ENCODE measurements at regions not wholly inside any gene's neighbourhood (a gene's known extent, or its start where the extent isn't known, plus 50 kb on each side); places are given as distances from the start of the nearest gene placed in this dataset.

GRCh38 chr13:74708629-74709028, 574.4 kb upstream of the KLF12 start:
- FAIRE-seq: no peak
- TF ChIP-seq BRCA1 (IDR thresholded peaks at IDR 0.05; ENCODE audit: low read depth, low read length): no peak
- no peak for TF ChIP-seq RFX5 (IDR thresholded peaks at IDR 0.05; ENCODE audit: low read depth, low read length)
- TF ChIP-seq ZNF622 (IDR thresholded peaks at IDR 0.05): no peak
- TF ChIP-seq PBX3 (IDR thresholded peaks at IDR 0.05; ENCODE audit: insufficient replicate concordance, low read depth, low read length): no peak
- TF ChIP-seq FOXK2 (IDR thresholded peaks at IDR 0.05): no peak
- no peak for TF ChIP-seq BCL3 (IDR thresholded peaks at IDR 0.05; ENCODE audit: borderline replicate concordance, insufficient read depth, low read depth, low read length, poor library complexity, severe bottlenecking)
- no peak for TF ChIP-seq ATF2 (IDR thresholded peaks at IDR 0.05; ENCODE audit: low read length)
- no peak for TF ChIP-seq STAT3 (IDR thresholded peaks at IDR 0.05; ENCODE audit: low read depth, low read length)
- TF ChIP-seq SREBF2 (IDR thresholded peaks at IDR 0.05; ENCODE audit: low read length): no peak
- no peak for TF ChIP-seq RELB (IDR thresholded peaks at IDR 0.05; ENCODE audit: low read depth)
- TF ChIP-seq ZBTB33 (IDR thresholded peaks at IDR 0.05): no peak
- no peak overlapping the region for H2AFZ ChIP-seq (ENCODE audit: control insufficient read depth, low read depth, low read length)
- ChIA-PET CTCF (interaction anchor here (0.8 kb wide), 1 partner anchor 422 kb away, joined by 3 read pairs; no protein-coding TSS in a partner anchor), RAD21 (ENCODE audit: unreplicated experiment) (no interaction called here), POLR2A (no interaction called here), SMC1A (ENCODE audit: uncharacterized antibody, unreplicated experiment) (no interaction called here)
- in situ Hi-C loops (cut with MboI) (no loop called here), intact Hi-C loops (cut with micrococcal nuclease; ENCODE audit: unreplicated experiment) (no loop called here)
- DNase-seq (ENCODE audit: low read depth, low spot score): no peak
- no peaks in the 10 kb centered on the region for H3K27me3 ChIP-seq (replicated peaks in 1 of 2; ENCODE audit: control insufficient read depth in 2 of 2, insufficient read depth in 2 of 2, low read length in 1 of 2)
- H4K20me1 ChIP-seq (ENCODE audit: control insufficient read depth, insufficient read depth): no peaks in the 10 kb centered on the region
- no peak overlapping the region for H3K4me2 ChIP-seq (ENCODE audit: control insufficient read depth, insufficient read depth)
- 2% methylated on average over 3 of the region's 3 CpGs for WGBS (ENCODE audit: insufficient coverage, insufficient replicate concordance, low lambda C conversion rate, missing lambda C conversion rate)
- no TSS peak for BruUV-seq (replicated peaks)
- H3K27ac ChIP-seq (ENCODE audit: control insufficient read depth, insufficient read depth): no peak overlapping the region
- H3K9ac ChIP-seq (ENCODE audit: control insufficient read depth, insufficient read depth, low read length): no peak overlapping the region
- H3K79me2 ChIP-seq (ENCODE audit: control insufficient read depth, insufficient read depth, low read length): no peaks in the 10 kb centered on the region
- no peak overlapping the region for H3K4me3 ChIP-seq
- H3K9me3 ChIP-seq (replicated peaks; ENCODE audit: control insufficient read depth, insufficient read depth, low read length): no peaks in the 10 kb centered on the region
- no peaks in the 10 kb centered on the region for H3K36me3 ChIP-seq (ENCODE audit: control insufficient read depth in 2 of 2, insufficient read depth in 2 of 2, low read length in 1 of 2)
- no peak for ATAC-seq
- H3K4me1 ChIP-seq (ENCODE audit: control insufficient read depth, insufficient read depth, low read length): no peaks in the 10 kb centered on the region
